ENCODE measurements at regions not wholly inside any gene's neighbourhood (a gene's known extent, or its start where the extent isn't known, plus 50 kb on each side); places are given as distances from the start of the nearest gene placed in this dataset.

GRCh38 chr1:69513601-69514000 is 54.1 kb upstream of the LRRC7 start:
- POLR2A ChIA-PET: no interaction called here
- Mint-ChIP-seq H3K9me3 (no peaks in the 10 kb centered on the region), H3K4me3 (no peak overlapping the region), H3K36me3 (ENCODE audit: low read depth) (no peaks in the 10 kb centered on the region), H3K27ac (no peak overlapping the region), H3K27me3 (no peaks in the 10 kb centered on the region), H3K4me1 (no peaks in the 10 kb centered on the region)
- ATAC-seq (ENCODE audit: low read depth) (no peak), DNase-seq (no peak)
- TF ChIP-seq CTCF (IDR thresholded peaks at IDR 0.05): no peak
- CTCF ChIA-PET: no interaction called here
- intact Hi-C loops (cut with micrococcal nuclease): no loop called here

All from activated B cell treated with CpG ODN at 0.5 μM for 24 hours (primary cell).